NCI-H446 treated with DMSO at 0.1 percent for 48 hours (cell line): ENCODE measurements at regions not wholly inside any gene's neighbourhood (a gene's known extent, or its start where the extent isn't known, plus 50 kb on each side); places are given as distances from the start of the nearest gene placed in this dataset.
"Not testable (repeated sequence)": the region's sequence is repeated elsewhere in the genome, so short reads cannot be mapped to it uniquely, and the experiment has no call there.

ENCODE experiments used
- DNase-seq: peaks from one replicate; lab custom pipeline; 2025; lab: John Stamatoyannopoulos, UW

- DNase-seq: no peak
Measured at GRCh38 chr18:55953326-55953725, 365.3 kb upstream of the TCF4 start.

DNA sequence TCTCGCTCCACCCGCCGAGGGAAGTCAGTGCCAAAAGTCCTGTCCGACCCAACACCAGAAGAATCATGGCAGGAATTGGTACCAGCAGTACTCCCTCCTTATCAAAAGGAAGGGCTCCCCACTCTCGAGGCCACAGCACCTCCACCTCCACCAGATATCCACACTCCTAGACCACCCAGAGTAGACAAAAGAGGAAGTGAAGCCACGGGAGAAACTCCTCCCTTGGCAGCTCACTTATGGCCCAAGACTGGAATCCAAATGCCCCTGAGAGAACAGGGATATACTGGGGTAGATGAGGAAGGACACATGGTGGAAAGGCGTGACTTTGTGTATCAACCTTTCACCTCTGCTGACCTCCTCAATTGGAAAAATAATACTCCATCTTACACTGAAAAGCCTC is 363.7 kb upstream of the TCF4 start:
- DNase-seq: not testable (repeated sequence)

GRCh38 chr18:55950379-55951166 is 362.6 kb upstream of the TCF4 start:
- DNase-seq: no peak

DNA sequence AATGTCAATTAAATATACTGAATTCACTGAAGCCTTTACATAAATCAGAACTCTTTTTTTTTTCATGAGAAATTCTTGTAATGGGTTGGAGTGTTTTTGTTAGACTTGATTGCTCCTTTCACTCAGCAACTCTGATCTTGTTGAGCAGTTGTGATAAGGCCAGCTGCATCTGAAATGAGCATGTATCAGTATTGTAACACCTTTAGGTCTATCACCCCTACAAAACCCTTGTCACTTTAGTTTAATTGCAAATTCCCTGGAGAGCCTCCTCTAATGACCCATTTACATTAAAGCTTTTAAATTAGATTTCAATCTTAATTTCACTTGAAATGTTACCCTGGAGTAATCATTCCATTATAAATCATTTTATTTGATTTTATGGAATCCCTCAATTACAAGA is 346.8 kb upstream of the TCF4 start:
- DNase-seq: no peak

DNA sequence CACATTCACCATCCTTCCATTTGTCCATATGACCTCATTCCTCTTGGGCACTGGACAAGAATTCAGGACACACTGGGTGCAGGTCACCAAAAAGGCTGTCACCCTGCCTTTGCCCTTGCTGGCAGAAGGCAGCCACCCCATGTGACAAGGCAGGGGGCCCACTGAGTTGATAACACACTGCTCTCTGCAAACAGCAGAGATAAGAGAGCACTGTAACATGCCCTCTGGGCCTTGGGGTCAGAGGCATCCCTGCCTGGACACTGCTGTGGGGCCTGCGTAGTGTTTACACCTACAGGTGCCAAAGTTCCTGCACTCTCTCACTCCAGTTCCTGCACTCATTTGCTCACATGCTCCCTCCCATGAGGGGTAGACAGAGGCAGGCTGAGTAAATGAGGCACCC is 344.7 kb upstream of the TCF4 start:
- DNase-seq: no peak

GRCh38 chr18:55927831-55928230 is 339.8 kb upstream of the TCF4 start:
- DNase-seq: no peak

- no peak for DNase-seq
Measured at GRCh38 chr18:55925772-55926171, 337.8 kb upstream of the TCF4 start.

DNA sequence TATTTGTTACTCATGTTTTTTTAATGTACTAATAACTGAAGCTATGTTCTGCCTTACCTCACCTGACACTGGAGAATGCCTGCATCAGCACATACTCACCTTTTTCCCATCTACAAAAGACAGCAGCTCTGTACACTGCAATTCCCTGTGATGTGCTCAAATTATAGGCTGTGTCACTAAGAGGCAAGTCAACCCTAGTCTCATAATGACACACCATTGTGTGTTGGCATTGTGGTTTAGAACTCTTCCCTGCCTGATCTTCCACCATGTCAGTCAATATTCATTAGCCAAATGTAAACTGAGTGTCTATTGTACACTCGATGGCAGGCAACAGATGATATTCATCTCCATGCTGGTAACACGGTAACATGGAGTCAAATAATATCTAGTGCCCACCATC is 332.1 kb upstream of the TCF4 start:
- no peak for DNase-seq

DNA sequence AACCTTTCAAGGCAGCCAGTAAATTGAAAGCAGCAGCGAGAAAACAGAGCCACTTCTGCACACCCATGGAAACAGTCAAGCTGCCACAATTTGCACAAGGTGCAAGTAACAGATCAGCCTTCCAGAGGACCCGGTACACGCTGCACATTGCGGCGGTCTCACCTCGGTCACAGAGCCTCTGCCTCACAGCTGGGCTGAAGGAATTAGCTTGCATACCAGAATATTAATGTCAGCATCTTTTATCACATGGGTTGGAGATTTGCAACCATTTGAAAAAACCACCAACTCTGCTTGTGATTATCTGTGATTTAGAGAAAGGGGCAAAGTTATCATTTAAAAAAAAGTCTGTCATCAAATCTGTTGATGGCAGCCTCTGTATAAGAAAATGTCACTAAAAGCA is 330.5 kb upstream of the TCF4 start:
- no peak for DNase-seq

DNA sequence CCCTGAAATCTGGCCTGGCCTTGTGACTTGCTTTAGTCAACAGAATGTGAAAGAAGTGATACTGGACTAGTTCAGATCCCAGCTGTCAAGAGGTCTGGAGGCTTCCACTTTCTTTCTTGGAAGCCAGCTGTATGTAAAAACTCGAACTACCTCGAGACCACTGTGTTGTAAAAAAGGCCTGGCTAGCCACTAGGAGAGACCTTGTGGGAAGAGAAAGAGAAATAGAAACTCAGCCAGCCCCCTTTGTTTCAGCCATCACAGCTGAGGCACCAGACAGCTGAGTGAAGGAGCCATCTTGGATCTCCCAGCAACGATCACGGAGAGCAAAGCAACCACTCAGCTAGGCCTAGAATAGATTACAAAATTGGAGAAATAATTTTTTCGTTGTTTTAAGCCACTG is 324.9 kb upstream of the TCF4 start:
- DNase-seq: no peak

GRCh38 chr18:55912071-55912470 is 324.1 kb upstream of the TCF4 start:
- no peak for DNase-seq

DNA sequence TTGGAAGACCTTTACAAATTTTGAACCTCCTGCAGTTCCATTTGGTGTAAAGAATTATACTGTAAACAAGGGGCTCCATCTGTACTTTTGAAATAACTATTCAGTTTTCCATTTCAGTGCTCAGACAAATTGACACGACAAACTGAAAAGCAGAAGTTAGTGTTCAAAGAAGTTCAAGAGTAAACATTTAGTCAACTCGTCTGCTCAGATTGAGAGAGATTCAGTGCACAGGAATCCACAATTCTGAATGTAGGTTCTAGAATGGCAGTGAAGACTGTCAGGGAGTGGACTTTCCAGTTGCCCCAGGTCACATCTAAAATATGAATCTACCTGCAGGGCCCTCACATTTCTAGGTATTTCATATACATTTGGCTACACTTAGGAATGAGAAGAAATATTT is 322.3 kb upstream of the TCF4 start:
- no peak for DNase-seq

DNA sequence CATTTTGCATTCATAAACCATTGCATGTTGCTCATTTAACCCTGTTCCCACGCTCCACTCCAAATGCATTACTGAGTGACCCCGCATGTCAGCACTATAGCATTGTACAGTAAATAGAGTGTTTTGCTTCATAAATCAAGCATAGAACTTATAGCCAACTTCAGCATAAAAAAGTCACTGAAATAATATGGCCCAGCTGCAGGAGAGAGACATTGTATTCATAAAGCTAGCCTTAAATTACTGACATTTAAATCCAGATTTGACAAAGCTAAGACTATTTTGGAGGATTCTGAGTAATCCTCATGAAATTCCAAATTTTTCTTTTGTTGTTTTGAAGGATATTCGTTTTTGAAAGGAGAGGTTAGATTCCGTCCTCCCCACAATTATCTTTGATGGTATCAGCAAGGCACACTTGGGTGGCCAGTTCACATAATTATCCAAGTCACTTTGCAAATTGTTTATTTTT is 320.9 kb upstream of the TCF4 start:
- DNase-seq: no peak

GRCh38 chr18:55907453-55908175 is 319.6 kb upstream of the TCF4 start:
- no peak for DNase-seq

DNA sequence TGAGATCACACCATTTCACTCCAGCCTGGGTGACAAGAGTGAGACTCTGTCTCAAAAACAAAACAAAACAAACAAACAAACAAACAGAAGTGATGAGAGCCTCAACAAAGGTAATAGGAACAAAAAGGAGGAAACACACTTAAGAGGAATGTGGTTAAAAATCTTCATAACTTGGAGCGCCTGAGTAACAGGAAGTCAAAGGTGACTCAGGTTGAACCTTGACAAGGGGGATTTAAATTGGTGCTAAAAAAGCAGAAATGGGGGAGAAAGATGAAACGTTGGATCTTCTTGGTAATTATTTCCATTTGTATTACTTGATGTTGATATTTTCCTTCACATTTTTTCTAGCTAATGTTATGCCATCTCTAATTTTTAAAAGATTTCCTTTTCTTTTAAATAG is 318.5 kb upstream of the TCF4 start:
- no peak for DNase-seq

- no peak for DNase-seq
Measured at GRCh38 chr18:55903911-55904310, 315.9 kb upstream of the TCF4 start.

DNA sequence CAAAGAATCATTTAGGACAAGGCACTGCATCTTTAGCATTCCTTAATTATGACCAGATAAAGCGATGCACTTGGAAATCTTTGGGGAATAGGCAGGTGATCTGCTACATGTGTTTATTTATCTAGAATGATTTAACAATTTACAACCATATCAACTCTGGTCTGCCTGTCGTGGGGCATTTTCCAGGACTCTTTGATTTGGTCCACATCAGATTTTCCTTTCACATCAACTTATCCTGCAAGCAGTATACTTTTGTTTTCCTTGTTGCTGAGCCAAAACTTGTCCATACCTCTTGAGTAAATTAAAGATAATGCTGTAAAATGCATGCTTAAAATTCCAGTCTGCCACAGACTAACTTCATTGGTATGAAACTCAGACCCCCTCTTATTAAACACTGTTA is 312.4 kb upstream of the TCF4 start:
- no peak for DNase-seq

- no peak for DNase-seq
Measured at GRCh38 chr18:55897091-55897689, 309.2 kb upstream of the TCF4 start.

DNA sequence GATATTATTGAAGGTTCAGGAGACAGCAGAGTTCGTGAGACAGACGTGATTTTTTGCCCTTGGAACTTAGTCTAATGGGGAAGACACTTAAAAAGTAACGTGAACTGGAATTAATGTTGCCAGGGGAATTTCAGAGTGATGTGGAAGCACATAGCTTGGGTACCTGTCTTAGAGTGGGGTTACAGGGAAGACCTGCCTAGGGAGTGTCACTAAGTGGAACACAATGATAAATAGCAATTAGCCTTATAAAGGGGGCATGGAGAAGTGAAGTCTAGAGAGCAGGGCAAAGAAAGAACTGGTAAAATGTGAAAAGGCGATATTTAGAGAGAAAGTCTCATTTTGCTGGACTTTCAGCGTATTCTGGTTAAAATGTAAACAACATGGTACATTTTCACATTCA is 306.0 kb upstream of the TCF4 start:
- no peak for DNase-seq

GRCh38 chr18:55892862-55893813 is 305.1 kb upstream of the TCF4 start:
- not testable (repeated sequence) for DNase-seq

- DNase-seq: no peak
Measured at GRCh38 chr18:55886886-55887285, 298.9 kb upstream of the TCF4 start.

GRCh38 chr18:55884498-55884897 is 296.5 kb upstream of the TCF4 start:
- DNase-seq: no peak
